ENCODE measurements at regions not wholly inside any gene's neighbourhood (a gene's known extent, or its start where the extent isn't known, plus 50 kb on each side); places are given as distances from the start of the nearest gene placed in this dataset.
A peak's percentile ranks its signal among the peaks of the same experiment; 100 is the strongest.

DNA sequence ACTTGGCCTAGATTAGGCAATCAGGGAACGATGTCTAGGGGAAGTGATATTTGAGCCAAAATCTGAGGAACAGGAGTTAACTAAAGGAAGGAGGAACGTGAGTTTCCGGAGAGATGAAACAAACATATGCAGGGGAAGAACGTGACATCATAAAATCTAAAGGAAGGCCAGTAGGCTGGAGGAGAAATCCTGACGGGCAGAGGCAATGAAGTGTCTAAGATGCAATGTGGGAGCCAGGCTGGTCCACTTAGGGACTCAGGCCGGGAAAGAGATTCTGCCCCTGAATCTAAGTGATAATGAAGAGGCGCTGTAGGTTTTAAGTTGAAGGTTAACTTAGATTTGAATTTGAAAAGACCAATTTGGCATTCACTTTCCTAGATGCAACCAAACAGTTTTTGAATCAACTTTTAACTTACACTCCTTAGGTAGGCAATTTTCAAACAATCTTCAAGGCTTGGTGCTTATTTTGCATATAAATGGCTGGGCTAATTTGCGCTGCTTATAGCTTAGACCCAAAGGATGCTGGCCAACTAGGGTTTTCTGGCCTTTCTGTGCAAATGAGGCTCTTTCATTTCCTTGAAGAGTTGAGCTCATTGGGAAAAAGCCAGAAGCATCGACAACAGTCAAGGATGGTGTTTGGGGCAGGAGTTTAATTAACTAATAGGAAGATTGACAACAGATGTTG lies 221.7 kb downstream of the SOX11 start:
- ATAC-seq, result no peak
- TF ChIP-seq ZFP3 (CRISPR knock-in tag; IDR thresholded peaks at IDR 0.05), result no peak
- TF ChIP-seq, protein P1, sequence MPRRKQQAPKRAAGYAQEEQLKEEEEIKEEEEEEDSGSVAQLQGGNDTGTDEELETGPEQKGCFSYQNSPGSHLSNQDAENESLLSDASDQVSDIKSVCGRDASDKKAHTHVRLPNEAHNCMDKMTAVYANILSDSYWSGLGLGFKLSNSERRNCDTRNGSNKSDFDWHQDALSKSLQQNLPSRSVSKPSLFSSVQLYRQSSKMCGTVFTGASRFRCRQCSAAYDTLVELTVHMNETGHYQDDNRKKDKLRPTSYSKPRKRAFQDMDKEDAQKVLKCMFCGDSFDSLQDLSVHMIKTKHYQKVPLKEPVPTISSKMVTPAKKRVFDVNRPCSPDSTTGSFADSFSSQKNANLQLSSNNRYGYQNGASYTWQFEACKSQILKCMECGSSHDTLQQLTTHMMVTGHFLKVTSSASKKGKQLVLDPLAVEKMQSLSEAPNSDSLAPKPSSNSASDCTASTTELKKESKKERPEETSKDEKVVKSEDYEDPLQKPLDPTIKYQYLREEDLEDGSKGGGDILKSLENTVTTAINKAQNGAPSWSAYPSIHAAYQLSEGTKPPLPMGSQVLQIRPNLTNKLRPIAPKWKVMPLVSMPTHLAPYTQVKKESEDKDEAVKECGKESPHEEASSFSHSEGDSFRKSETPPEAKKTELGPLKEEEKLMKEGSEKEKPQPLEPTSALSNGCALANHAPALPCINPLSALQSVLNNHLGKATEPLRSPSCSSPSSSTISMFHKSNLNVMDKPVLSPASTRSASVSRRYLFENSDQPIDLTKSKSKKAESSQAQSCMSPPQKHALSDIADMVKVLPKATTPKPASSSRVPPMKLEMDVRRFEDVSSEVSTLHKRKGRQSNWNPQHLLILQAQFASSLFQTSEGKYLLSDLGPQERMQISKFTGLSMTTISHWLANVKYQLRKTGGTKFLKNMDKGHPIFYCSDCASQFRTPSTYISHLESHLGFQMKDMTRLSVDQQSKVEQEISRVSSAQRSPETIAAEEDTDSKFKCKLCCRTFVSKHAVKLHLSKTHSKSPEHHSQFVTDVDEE (CRISPR knock-in tag; IDR thresholded peaks at IDR 0.05), result 0 out of 2 replicates have a peak, but pooled peaks have one; percentile 32
- no peak for TF ChIP-seq ESRRG (CRISPR knock-in tag; IDR thresholded peaks at IDR 0.05)
- TF ChIP-seq BACH2 (CRISPR knock-in tag; IDR thresholded peaks at IDR 0.05; ENCODE audit: borderline replicate concordance), result no peak

DNA sequence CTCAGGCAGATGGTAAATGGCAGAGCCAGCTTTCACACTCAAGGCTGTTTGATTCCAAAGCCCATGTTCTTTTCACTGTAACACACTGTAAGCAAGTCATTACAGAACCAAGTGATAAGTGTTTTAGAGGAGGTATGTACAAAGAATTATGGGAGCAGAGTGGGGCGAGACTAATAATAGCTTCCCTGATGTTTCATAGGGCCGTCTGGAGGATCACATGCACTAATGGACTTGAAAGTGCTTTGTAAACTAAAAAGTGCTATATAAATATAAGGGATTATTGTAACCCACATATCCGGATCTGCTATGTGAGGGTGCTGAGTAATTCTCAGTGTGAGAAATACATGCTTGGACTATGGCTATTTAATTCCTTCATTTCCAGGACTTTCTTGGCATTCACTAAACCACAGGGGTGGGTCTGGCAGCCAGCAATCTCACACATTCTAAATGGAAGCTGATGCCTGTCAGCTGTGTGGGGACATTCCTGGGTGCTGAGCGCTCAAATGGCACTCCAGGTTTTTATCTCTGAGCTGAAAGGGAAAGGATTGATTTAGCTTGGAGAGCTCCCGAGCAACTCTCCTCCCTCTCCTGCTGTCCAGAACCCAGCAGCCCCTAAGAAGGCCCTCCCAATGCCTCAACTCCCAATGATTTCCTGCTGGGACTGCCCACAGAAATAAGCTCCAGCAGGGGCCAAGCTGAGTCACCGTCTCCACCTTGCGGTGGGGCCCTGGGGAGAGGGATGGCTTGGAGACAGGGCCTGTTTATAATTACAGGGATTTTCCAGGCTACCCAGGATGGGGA lies 222.8 kb downstream of the SOX11 start:
- TF ChIP-seq ZNF565 (CRISPR knock-in tag; conservative IDR thresholded peaks at IDR 0.05; ENCODE audit: low read depth), result 0 out of 2 replicates have a peak, but pooled peaks have one; percentile 6
- TF ChIP-seq CSDC2 (CRISPR knock-in tag; IDR thresholded peaks at IDR 0.05), result no peak
- TF ChIP-seq BACH2 (CRISPR knock-in tag; IDR thresholded peaks at IDR 0.05; ENCODE audit: borderline replicate concordance), result 0 out of 2 replicates have a peak, but pooled peaks have one; percentile 46
- peak; percentile 30; the same call in 1 of the 2 replicates for TF ChIP-seq TCF4 (CRISPR knock-in tag; IDR thresholded peaks at IDR 0.05; ENCODE audit: borderline replicate concordance)
- peak; percentile 41; the same call in 1 of the 3 replicates for ATAC-seq

DNA sequence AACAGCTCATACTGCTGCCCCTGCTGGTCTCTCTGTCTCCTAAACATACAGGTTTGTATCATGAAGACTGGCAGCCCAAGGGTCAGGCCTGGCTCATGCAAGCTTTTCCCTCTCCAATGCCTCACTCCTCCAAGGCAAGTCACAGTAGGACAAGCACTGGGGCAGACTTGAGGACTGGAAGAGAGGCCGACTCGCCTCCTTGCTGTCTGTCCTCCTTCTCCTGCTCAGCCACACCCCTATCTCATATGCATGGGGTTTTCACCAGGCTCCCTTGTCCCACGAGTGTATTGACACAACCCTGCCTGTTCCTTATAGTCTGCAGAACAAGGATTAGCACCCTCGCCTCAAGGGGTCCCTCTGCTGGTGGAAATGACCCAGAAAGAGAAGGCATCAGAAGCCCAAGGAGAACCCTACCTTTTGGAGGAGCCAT lies 223.7 kb downstream of the SOX11 start:
- no peak for ATAC-seq
- TF ChIP-seq TOX (CRISPR knock-in tag; IDR thresholded peaks at IDR 0.05; ENCODE audit: borderline replicate concordance) (no peak), ZNF8 (CRISPR knock-in tag; IDR thresholded peaks at IDR 0.05) (no peak), RARB (CRISPR knock-in tag; IDR thresholded peaks at IDR 0.05) (no peak), ARNTL (CRISPR knock-in tag; IDR thresholded peaks at IDR 0.05; ENCODE audit: borderline replicate concordance, low read depth) (no peak), OSR1 (CRISPR knock-in tag; IDR thresholded peaks at IDR 0.05) (no peak), ZNF70 (CRISPR knock-in tag; IDR thresholded peaks at IDR 0.05) (no peak), ZC3H10 (CRISPR knock-in tag; IDR thresholded peaks at IDR 0.05) (no peak), CSDC2 (CRISPR knock-in tag; IDR thresholded peaks at IDR 0.05) (no peak), GLIS3 (CRISPR knock-in tag; IDR thresholded peaks at IDR 0.05) (no peak)
- TF ChIP-seq, protein P2, sequence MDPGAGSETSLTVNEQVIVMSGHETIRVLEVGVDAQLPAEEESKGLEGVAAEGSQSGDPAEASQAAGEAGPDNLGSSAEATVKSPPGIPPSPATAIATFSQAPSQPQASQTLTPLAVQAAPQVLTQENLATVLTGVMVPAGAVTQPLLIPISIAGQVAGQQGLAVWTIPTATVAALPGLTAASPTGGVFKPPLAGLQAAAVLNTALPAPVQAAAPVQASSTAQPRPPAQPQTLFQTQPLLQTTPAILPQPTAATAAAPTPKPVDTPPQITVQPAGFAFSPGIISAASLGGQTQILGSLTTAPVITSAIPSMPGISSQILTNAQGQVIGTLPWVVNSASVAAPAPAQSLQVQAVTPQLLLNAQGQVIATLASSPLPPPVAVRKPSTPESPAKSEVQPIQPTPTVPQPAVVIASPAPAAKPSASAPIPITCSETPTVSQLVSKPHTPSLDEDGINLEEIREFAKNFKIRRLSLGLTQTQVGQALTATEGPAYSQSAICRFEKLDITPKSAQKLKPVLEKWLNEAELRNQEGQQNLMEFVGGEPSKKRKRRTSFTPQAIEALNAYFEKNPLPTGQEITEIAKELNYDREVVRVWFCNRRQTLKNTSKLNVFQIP (CRISPR knock-in tag; IDR thresholded peaks at IDR 0.05; ENCODE audit: borderline replicate concordance, low read depth), result no peak
- TF ChIP-seq, protein P3, sequence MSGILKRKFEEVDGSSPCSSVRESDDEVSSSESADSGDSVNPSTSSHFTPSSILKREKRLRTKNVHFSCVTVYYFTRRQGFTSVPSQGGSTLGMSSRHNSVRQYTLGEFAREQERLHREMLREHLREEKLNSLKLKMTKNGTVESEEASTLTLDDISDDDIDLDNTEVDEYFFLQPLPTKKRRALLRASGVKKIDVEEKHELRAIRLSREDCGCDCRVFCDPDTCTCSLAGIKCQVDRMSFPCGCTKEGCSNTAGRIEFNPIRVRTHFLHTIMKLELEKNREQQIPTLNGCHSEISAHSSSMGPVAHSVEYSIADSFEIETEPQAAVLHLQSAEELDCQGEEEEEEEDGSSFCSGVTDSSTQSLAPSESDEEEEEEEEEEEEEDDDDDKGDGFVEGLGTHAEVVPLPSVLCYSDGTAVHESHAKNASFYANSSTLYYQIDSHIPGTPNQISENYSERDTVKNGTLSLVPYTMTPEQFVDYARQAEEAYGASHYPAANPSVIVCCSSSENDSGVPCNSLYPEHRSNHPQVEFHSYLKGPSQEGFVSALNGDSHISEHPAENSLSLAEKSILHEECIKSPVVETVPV (CRISPR knock-in tag; IDR thresholded peaks at IDR 0.05), result no peak
- TF ChIP-seq, protein P4, sequence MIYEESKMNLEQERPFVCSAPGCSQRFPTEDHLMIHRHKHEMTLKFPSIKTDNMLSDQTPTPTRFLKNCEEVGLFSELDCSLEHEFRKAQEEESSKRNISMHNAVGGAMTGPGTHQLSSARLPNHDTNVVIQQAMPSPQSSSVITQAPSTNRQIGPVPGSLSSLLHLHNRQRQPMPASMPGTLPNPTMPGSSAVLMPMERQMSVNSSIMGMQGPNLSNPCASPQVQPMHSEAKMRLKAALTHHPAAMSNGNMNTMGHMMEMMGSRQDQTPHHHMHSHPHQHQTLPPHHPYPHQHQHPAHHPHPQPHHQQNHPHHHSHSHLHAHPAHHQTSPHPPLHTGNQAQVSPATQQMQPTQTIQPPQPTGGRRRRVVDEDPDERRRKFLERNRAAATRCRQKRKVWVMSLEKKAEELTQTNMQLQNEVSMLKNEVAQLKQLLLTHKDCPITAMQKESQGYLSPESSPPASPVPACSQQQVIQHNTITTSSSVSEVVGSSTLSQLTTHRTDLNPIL (CRISPR knock-in tag; IDR thresholded peaks at IDR 0.05; ENCODE audit: low read depth), result no peak

DNA sequence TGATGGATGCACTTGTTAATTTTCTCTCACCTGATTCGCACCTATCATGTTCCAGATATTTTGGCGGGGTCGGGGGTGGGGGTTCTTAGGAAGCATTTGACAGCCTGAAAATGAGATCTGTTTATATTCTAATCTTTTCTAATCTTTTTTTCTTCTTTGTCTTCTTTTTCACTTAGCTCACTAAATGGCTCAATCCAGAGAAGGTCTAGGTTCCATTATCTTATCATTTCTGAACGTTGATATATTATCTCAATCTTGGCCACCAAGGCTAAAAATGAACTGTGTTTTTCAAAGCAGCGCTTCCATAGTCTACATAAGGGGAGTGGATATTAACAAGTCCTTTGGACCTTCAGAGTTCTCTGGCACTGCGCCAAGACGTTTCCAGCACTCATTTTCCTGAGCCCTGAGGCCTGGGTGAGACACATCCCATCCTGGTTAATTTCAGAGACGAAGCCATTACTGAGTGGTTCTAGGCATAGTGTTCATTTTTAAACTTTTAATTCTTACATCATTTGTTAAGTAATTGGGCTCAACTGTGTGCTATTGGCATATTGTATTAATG lies 229.0 kb downstream of the SOX11 start:
- TF ChIP-seq ZNF70 (CRISPR knock-in tag; IDR thresholded peaks at IDR 0.05), result no peak
- TF ChIP-seq BACH2 (CRISPR knock-in tag; IDR thresholded peaks at IDR 0.05; ENCODE audit: borderline replicate concordance), result no peak
- no peak for TF ChIP-seq RARB (CRISPR knock-in tag; IDR thresholded peaks at IDR 0.05)
- no peak for TF ChIP-seq TOX (CRISPR knock-in tag; IDR thresholded peaks at IDR 0.05; ENCODE audit: borderline replicate concordance)
- TF ChIP-seq, protein P4 (CRISPR knock-in tag; IDR thresholded peaks at IDR 0.05; ENCODE audit: low read depth), result no peak
- no peak for TF ChIP-seq SNAI2 (CRISPR knock-in tag; IDR thresholded peaks at IDR 0.05)
- TF ChIP-seq, protein P3 (CRISPR knock-in tag; IDR thresholded peaks at IDR 0.05), result no peak
- TF ChIP-seq ESRRG (CRISPR knock-in tag; IDR thresholded peaks at IDR 0.05), result no peak
- no peak for TF ChIP-seq ARNTL (CRISPR knock-in tag; IDR thresholded peaks at IDR 0.05; ENCODE audit: borderline replicate concordance, low read depth)
- TF ChIP-seq PPARA (CRISPR knock-in tag; IDR thresholded peaks at IDR 0.05; ENCODE audit: borderline replicate concordance), result no peak
- ATAC-seq, result no peak

All from SK-N-SH treated with all-trans-retinoic acid at 6 μM for 48 hours (cell line).